Tibial nerve (tissue), 4 donors: ENCODE measurements at regions not wholly inside any gene's neighbourhood (a gene's known extent, or its start where the extent isn't known, plus 50 kb on each side); places are given as distances from the start of the nearest gene placed in this dataset.

Source experiments
- CTCF ChIP-seq, 5 experiments: fragments of 200-600 bp in 3 of 5; fragments of 450-650 bp in 2 of 5; sonication (generic) in 3 of 5; IDR thresholded peaks; one replicate each; pipeline ENCODE4 v1.5.1; 2016 to 2019; ENCODE audit warnings: antibody characterized with exemption in 5 of 5, mild to moderate bottlenecking in 3 of 5, moderate library complexity in 2 of 5
- EP300 ChIP-seq, 2 donors: sonication (generic); formaldehyde crosslinking; IDR thresholded peaks; one replicate each; pipeline ENCODE4 v1.6.1; 2017; ENCODE audit warnings: antibody characterized with exemption in 2 of 2, mild to moderate bottlenecking in 1 of 2
- POLR2A ChIP-seq, 2 donors: fragments of 450-650 bp; IDR thresholded peaks; one replicate each; pipeline ENCODE4 v1.6.1; 2017; ENCODE audit warnings: antibody characterized with exemption in 2 of 2, mild to moderate bottlenecking in 2 of 2, moderate library complexity in 2 of 2

- TF ChIP-seq POLR2A (IDR thresholded peaks at IDR 0.05) (no peak), CTCF (IDR thresholded peaks at IDR 0.05) (no peak), EP300 (IDR thresholded peaks at IDR 0.05) (no peak)
Observed at GRCh38 chr6:91198588-91199255, 611.9 kb upstream of the MAP3K7 start.
